PFSK-1 (cell line): ENCODE measurements at regions not wholly inside any gene's neighbourhood (a gene's known extent, or its start where the extent isn't known, plus 50 kb on each side); places are given as distances from the start of the nearest gene placed in this dataset.

Experiments
- FOXP2 ChIP-seq: optimal IDR thresholded peaks from 2 replicates; pipeline ENCODE3; 2011; ENCODE audit warnings: borderline replicate concordance, control low read depth, inconsistent platforms; ENCODE audit not compliant: insufficient read depth; ENCODE audit errors: extremely low read length, extremely low read depth
- POLR2AphosphoS5 ChIP-seq: IDR thresholded peaks from 2 replicates; pipeline ENCODE4 v1.6.1; 2012; ENCODE audit warnings: low read depth, mild to moderate bottlenecking, control low read depth, low read length, moderate library complexity
- REST ChIP-seq, 2 experiments: IDR thresholded peaks; 2 replicates each; pipeline versions ENCODE4 v1.6.1 to v1.8.0; 2011 to 2012; ENCODE audit warnings: low read depth in 2 of 2, low read length in 2 of 2, control low read depth in 1 of 2, inconsistent platforms in 1 of 2, mild to moderate bottlenecking in 1 of 2, moderate library complexity in 1 of 2; ENCODE audit not compliant: insufficient read depth in 1 of 2
- SIN3A ChIP-seq: IDR thresholded peaks from 2 replicates; pipeline ENCODE4 v1.6.1; 2012; ENCODE audit warnings: mild to moderate bottlenecking, low read length, moderate library complexity, borderline replicate concordance; ENCODE audit not compliant: insufficient read depth
- TAF1 ChIP-seq: IDR thresholded peaks from 2 replicates; pipeline ENCODE4 v1.6.1; 2012; ENCODE audit warnings: low read length, control low read depth, borderline replicate concordance; ENCODE audit not compliant: insufficient read depth

GRCh38 chr3:147989344-147989743 is 580.2 kb downstream of the ZIC1 start:
- TF ChIP-seq POLR2AphosphoS5 (no peak), FOXP2 (no peak), TAF1 (no peak), REST (IDR thresholded peaks at IDR 0.05; ENCODE audit: insufficient read depth in 1 of 2, low read depth in 2 of 2, low read length in 2 of 2) (no peak), SIN3A (no peak)

GRCh38 chr3:148002705-148003205 is 593.6 kb downstream of the ZIC1 start:
- TF ChIP-seq REST (IDR thresholded peaks at IDR 0.05; ENCODE audit: insufficient read depth in 1 of 2, low read depth in 2 of 2, low read length in 2 of 2) (no peak), POLR2AphosphoS5 (no peak), SIN3A (no peak), TAF1 (no peak), FOXP2 (no peak)

- TF ChIP-seq FOXP2, result no peak
These were observed 595.2 kb downstream of the ZIC1 start for GRCh38 chr3:148004331-148004730.

- no peak for TF ChIP-seq TAF1
- no peak for TF ChIP-seq REST (IDR thresholded peaks at IDR 0.05; ENCODE audit: insufficient read depth in 1 of 2, low read depth in 2 of 2, low read length in 2 of 2)
- no peak for TF ChIP-seq FOXP2
- TF ChIP-seq POLR2AphosphoS5, result no peak
- TF ChIP-seq SIN3A, result no peak
These were observed 596.3 kb downstream of the ZIC1 start for GRCh38 chr3:148005456-148005855.

- TF ChIP-seq TAF1, result no peak
- TF ChIP-seq REST (IDR thresholded peaks at IDR 0.05; ENCODE audit: insufficient read depth in 1 of 2, low read depth in 2 of 2, low read length in 2 of 2), result 0 out of 4 replicates have a peak, but pooled peaks of 1 of the 2 experiments have one; percentile 34
- no peak for TF ChIP-seq POLR2AphosphoS5
- no peak for TF ChIP-seq SIN3A
- TF ChIP-seq FOXP2, result no peak
These were observed 597.3 kb downstream of the ZIC1 start for GRCh38 chr3:148006508-148006907.
